Fibroblast of skin of left biceps (primary cell): ENCODE measurements at regions not wholly inside any gene's neighbourhood (a gene's known extent, or its start where the extent isn't known, plus 50 kb on each side); places are given as distances from the start of the nearest gene placed in this dataset.
"Not testable (repeated sequence)": the region's sequence is repeated elsewhere in the genome, so short reads cannot be mapped to it uniquely, and the experiment has no call there.

ENCODE experiments used
- DNase-seq, 2 experiments: peaks; one replicate each; pipeline ENCODE4 v3.0.0-alpha.2; 2013; ENCODE audit warnings: low read depth in 2 of 2

DNA sequence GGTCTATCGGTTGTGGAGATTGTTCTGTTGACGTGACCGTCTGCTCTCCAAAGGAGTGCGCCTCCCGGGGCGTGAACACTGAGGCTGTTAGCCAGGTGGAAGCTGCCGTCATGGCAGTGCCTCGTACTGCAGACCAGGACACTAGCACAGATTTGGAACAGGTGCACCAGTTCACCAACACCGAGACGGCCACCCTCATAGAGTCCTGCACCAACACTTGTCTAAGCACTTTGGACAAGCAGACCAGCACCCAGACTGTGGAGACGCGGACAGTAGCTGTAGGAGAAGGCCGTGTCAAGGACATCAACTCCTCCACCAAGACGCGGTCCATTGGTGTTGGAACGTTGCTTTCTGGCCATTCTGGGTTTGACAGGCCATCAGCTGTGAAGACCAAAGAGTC is 128.9 kb upstream of the DMRT1 start:
- no peak for DNase-seq

DNA sequence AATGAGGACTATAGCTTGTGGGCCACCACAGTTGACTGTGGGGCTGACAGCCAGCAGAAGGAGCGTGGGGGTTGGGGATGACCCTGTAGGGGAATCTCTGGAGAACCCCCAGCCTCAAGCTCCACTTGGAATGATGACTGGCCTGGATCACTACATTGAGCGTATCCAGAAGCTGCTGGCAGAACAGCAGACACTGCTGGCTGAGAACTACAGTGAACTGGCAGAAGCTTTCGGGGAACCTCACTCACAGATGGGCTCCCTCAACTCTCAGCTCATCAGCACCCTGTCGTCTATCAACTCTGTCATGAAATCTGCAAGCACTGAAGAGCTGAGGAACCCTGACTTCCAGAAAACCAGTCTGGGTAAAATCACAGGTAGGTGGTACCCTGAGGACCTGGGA is 128.4 kb upstream of the DMRT1 start:
- DNase-seq = no peak

DNA sequence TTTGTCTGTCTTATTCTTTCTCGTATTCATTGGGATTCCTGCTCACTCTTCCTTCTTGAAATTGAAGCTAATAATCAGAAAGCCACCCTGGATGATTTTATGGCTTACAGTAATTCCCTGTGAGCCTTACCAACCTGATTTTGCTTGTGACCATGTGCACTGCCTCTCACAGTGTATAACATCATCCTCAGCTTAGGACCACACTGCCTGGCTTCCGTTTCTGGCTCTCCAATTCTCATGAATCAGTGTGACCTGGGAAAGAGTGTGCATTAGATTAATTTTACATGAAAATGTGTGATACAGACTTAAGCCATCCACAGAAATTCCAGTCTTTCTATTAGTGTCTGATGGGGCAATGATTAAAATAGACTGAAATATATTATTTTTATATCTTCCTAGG is 126.8 kb upstream of the DMRT1 start:
- DNase-seq = no peak

DNA sequence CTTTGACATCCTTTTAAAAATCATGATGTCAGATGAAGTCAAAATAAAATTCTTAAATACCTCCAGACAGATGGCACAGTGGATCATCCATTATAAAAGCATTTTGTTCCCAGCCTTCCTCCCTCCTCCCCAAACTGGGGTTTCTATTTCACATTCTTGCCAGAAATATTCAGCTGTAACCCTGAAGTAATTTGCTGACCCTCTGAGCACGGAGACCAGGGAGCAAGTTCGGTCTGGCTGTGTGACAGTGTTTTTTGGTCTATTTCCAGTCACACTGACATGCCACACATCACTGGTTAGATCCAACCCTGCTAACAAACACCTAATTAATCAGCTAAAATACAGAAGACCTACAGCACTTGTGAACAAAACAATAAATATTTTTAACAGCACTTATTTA is 126.2 kb upstream of the DMRT1 start:
- DNase-seq = no peak

DNA sequence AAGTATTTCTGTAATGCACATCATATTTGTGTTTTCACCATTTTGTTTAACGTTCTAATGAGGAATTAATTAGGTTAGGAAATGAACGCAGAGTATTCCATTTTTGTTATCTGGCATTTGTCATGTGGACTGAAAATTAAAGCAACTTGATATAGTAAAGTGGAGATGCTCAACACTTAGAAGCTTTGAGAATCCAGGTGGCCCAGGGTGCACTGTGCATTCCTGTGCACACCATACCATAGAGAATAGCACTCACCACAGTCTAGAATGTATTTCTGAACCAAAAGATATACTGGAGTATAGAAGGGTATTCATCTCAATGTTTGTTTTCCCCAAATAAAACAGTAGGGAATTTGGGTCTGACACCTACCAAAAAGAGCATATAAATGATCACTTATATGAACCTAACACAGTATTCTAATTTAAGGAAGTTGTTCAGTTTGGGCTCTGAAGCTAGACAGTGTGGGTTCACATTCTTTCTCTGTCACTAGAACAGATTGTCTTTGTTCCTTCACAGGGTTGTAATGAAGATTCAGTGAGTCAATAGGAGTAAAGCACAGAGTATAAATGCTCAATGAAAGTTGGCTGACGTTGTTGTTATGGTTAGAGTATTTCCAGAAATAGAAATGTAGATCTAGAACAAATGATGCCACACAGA is 125.6 kb upstream of the DMRT1 start:
- no peak for DNase-seq

DNA sequence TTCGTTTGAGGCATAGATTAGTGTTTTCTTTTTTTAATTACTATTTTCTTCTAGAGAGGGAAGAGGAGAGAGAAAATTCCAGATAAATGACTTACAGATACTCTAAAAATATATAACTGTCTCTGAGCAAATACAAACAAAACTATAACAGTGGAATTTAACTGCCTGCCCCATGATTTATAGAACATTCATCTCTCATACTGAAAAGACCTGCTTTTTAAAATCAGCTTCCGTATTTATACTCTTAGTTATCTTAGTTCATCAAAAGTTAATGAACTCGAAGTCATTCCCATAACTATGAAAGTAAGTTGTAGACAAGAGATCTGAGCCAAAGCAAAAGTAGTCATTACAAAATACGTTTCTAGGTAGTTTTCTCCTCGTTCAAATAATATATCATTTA is 123.8 kb upstream of the DMRT1 start:
- no peak for DNase-seq

DNA sequence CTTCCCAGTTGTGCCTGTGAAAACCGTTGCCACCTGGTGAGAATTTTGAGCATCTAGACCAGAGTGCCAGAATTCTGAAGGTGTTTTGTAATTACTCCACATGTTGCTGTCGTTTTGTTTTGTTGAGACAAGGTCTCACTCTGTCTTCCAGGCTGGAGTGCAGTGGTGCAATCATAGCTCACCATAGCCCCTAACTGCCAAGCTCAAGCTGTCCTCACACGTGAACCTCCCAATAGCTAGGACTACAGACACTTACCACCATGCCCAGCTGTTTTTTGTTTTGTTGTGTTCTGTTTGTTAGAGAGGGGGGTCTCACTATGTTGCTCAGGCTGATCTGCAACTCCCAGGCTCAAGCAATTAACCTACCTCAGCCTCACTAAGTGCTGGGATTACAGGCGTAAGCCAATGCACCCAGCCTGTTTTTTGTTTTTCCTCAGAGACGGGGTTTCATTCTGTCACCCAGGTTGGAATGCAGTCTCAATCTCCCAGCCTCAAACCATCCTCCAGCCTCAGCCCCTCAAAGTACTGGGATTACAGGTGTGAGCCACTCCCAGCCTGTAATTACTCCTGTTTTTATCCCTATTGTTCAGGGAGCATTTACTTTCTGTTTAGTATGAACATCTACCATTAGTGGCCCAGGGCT is 121.1 kb upstream of the DMRT1 start:
- no peak for DNase-seq

DNA sequence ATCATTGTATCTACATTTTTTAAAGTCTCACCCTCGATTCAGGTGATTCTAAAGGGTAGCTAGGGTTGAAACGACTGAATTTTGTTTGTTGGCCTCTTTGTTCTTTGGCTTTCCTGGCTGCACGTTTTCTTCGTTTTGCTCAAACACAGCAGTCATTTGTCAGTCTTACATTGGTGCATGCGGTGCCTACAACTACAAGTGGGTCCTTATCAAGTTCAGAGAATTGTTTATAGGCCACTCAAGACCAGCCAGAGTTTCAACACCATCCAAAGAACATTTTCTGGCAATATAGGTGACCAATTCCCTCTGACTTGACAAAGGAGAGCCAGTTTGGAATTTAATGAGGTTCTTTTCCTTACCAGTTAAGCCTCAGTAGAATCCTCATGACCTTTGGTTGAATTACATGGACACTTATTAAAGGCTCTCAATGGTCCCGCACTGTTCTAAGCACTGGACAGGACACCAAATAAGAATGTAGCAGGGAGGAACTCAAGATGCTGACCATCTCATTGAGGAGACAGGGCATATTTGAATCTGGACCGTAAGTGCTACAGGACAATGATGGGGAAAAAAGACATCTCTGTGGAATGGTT is 119.0 kb upstream of the DMRT1 start:
- no peak for DNase-seq

DNA sequence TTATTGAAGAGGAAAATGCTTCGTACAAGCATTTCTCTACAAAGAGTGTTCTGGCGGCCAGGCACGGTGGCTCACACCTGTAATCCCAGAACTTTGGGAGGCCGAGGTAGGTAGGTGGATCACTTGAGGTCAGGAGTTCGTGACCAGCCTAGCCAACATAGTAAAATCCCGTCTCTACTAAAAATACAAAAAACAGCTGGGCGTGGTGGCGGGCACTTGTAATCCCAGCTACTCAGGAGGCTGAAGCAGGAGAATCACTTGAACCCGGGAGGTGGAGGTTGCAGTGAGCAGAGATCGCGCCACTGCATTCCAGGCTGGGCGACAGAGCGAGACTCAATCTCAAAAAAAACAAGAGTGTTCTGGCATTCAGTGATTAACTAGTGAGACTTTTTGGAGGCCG is 117.0 kb upstream of the DMRT1 start:
- not testable (repeated sequence) for DNase-seq

DNA sequence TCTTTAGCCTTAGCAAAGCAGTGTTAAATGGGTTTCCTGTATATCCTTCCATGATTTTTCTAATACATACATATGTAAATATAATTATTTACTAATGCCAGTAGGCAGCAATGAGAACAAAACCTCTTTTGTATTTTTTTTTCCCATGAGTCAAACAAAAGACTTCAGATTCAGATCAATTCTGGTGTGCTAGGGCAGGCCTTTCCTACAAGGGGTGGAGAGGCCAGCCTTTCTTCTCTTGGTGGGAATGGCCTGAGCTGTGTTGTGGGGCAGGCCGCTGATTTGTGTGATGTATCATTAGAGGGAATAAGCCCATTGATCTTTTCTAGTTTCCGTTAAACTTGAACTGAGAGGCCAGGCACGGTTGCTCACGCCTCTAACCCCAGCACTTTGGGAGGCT is 115.5 kb upstream of the DMRT1 start:
- DNase-seq = no peak

DNA sequence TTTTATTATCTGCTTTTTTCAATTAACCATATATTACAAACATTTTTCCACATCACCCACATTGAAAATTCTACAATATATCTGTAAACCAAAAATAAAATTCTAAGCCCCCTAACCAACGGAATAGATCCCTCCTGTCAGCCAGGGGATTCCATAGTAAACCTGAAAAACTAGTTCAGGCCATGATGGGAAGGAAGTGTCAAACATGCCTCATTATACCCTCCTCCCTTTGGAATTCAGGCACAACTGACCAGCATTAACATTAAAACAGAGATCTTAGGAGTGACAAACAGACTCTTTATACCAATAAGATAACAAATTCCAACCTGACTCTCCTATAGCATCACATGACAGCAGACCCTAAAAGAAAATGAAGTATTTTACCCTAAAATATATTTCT is 113.7 kb upstream of the DMRT1 start:
- no peak for DNase-seq

DNA sequence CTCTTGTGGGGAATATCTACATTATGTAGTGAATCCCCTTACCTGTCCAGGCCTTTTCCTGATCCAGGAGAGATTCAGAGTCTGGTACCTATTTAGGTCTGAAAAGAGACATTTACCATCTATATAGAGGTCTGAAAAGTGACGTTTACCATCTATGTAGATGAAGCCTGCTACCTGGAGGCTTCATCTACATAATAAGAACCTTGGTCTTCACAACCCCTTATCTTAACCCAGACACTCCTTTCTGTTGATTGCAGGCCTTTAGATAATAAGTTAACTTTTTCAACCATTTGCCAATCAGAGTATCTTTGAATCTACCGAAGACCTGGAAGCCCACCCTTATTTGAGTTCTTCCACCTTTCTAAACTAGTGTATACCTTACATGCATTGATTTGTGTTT is 113.0 kb upstream of the DMRT1 start:
- no peak for DNase-seq

DNA sequence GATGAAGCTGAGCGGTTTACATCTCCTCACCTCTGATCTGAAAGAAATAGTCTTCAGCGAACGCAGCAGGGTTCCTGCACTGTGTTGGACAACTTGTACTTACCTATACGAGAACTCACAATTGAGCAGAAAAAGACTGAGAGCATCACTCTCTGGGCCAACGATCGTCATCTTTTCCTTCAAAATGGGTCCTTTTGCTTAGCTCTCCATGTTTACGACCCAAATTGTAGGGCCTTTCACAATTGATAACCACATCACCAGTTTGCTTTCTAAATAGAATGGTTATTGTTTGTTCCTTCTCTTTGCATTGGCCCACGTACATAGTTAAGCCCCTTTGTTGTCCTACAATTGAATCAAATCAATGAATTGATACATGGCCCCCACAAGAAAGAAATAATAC is 110.0 kb upstream of the DMRT1 start:
- DNase-seq = no peak

DNA sequence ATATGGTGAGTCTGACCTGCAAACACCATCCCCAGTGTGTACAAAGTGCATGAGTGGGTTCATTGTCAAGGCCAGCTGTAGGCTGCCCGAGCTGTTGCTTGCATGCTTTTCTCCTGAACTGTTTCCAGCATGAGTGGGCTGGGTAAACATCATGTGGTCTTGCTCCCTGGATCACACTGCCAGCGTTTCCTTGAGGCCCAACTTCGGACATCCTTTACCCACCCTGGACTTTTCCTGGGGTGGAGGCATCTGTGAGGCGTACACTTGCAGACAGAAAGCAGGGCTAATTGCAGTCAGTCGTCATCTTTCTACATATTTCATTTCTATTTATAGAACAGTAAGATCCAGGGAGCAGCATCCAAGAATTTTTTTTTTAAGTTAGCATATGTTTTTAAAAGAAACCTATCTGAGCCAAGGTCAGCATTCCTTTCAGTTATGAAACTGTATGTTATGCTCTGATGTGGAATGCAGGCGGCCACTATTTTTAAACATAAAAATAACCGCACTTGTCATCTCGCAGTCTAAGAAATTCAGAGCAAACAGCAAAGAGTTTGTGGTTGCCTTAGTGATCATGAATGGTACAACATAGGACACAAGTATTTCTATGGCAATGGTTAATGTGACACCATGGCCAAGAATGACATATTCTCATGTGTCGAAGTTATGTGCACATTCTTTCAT is 106.5 kb upstream of the DMRT1 start:
- peak; percentile 92 to 93 for DNase-seq

DNA sequence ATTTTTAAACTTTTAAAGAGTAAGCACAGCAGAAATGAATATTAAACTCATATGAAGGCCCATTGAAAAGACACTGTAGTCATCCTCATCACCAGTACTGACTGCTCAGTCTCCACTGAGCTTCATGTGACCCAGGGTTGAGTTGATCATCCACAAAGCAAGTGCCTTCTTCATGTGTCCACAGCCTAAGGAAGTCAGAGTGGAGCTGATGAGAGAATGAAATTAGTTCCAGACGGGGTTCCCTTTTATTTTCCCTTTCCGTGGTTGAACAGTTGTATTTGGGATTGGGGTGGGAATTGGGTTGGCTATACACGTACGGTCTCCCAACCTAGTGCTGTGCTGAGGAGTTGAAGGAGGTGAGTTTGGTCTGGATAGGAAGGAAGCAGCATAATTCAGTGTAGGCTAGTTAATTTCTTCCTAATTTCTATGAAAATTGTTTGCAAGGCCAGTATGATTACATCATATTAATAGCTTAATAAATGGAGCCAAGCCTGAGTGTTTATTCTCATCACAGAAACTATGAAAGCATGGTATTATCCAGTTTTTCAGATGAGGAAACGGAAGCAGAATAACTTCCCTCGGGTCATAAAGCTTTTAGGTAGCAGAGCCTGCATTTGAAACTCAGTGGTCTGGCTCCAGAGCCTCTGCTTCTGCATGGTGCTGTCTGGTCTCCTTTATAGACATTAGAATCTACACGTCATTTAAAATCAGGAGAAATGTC is 103.9 kb upstream of the DMRT1 start:
- DNase-seq = no peak

DNA sequence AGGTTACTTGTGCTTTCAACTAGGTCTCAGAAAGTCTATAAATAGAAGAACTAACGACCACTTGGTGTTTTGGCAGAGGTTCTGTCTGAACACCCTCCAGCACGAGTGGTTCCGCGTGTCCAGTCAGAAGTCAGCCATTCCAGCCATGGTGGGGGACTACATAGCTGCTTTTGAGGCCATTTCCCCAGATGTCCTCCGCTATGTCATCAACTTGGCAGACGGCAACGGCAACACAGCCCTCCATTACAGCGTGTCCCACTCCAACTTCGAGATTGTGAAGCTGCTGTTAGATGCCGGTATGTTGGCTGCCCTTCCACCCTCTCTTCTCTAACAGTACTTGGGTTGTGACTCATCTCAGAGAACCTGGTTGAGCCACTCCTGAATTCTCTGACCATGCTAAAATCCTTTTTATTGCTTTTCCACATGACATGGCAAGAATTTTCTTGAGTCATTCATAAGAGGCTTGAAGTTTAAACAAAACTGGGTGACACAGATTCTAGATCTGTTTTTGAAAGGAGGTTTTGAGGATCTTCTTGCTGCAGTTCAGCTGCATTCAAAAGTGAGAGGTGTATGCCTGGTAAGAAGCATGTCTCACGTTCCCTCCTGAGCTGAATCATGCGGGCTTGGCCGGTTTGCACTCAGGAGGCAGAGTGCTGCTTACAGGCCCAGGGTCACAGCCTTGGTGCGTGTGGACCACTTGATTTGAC is 103.1 kb upstream of the DMRT1 start:
- peak; percentile 66 for DNase-seq

DNA sequence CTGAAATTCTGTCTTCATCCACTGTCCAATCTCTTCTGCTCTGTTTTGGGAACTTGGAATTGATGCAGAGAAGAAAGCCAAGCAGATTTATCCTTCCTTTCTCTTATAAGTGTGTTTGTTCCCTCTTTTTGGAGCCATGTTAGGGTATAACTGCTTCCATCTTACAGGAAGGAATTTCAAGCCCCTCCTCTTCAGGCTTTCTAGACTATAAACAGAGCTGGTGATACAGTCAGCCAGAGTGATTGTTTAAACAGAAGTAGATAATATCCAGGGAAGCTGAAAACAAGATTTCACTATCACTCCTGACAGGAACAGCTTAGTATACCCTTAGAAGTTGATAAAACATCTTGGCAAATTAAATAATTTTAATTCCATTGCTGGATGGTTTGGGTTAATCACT is 102.1 kb upstream of the DMRT1 start:
- DNase-seq = no peak

DNA sequence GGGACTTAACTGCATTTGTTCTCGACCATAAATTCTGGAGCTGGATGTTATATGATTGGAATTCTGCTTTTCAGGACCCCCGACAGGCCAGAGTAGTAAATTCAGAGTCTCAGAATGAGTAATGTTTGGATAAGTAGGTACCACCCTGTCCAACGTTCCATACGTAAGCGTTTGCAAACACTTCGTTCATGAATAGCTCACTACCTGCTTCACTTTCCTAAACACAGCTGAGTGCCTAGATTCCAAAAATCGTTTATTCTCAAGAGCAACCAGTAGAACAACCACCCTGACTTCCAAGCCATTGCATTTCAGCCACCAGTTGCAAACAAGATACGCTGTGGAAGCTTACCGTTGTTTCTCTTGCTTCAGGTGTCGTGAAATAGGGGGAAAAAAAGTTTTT is 101.3 kb upstream of the DMRT1 start:
- no peak for DNase-seq

DNA sequence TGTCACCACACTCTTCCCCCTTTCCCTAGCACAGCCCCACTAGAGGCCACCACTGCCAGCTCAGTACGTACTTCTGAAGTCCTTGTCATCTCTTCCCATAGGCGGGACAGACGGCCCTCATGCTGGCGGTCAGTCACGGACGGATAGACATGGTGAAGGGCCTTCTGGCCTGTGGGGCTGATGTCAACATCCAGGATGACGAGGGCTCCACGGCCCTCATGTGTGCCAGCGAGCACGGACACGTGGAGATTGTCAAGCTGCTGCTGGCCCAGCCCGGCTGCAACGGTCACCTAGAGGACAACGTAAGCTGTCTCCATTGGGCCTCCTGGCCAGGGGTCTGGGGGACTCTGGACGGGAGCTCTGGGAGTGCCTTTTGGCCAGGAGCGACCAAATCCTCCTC is 99.4 kb upstream of the DMRT1 start:
- DNase-seq = no peak

DNA sequence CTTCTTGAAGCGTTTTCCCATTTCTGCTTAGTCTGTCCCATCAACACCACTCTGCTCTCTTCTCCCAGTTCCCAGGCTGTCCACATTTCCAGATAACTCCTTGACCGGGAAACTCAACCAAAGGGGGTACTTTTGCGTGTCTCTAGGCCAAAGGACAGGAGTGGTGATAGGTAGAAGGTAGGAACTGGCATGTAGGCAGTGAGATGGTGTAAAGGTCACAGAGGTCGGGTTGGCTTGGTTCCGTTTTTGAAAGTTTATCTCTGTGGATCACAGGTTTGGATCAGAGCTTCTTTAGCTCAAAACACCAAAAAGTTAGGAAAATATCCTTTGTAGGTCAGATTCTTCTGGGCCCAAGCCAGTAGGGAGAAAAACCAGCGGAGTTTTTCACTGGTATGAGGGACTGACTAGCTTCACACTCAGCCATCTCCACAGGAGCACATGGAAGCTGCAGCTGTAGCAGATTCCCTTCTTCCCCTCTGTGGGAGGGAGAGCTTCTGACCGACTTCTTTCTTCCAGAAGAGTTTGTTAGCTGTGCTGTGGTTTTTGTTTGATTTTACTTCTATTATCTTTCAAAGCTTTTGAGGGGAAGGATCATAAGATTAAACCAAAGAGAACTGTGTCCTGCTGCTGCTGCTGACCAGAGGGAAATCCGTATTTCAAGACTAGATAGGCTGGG is 98.4 kb upstream of the DMRT1 start:
- DNase-seq = no peak

DNA sequence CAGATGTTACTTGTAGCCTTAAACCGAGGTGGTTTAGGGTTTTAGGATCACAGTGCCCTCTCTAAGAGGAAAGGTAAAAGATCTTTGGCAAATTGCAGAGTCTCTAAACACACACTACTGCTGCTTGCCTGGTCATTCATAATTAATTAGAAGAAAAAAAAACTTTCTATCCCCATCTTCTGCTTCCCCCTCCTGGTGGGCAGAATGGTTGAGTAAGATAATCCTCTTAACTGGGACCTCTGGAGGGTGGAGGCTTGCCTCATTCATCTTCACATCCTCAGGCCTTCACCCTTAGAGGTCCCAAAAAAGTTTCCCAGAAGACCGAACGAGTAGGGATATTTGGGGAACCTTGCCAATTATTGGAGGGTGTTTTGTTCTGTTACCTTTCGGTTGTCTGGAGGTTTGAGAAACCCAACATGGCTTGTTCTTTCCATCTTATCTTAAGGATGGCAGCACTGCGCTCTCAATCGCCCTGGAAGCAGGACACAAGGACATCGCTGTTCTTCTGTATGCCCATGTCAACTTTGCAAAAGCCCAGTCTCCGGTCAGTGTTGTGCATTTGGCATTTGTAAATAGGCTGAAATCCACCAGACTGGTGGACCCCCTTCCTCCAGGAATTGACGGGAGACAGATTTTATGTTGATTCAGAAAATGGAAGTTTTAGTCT is 97.3 kb upstream of the DMRT1 start:
- DNase-seq = no peak
